Pancreas (tissue), 10 donors: ENCODE measurements at regions not wholly inside any gene's neighbourhood (a gene's known extent, or its start where the extent isn't known, plus 50 kb on each side); places are given as distances from the start of the nearest gene placed in this dataset.

Experiments
- ATAC-seq, 4 donors: fragments of 200-7000 bp; cut with Tn5 transposase; one replicate each; pipeline versions ENCODE4 v1.8.0 to v1.9.1; 2020; ENCODE audit warnings: mild to moderate bottlenecking in 4 of 4, moderate library complexity in 4 of 4
- DNase-seq, 6 donors: peaks; one replicate each; pipeline ENCODE4 v3.0.0-alpha.2; 2020
- FAIRE-seq: peaks from 2 replicates; lab custom pipeline; 2012; peaks lifted over from hg19 to GRCh38; lab: Jason Lieb, UNC
- H3K27ac ChIP-seq, 4 donors: fragments of 200-600 bp; sonication (generic); 1 replicate in 3 of 4; 2 replicates in 1 of 4; pipeline versions ENCODE4 v1.5.0 to v1.8.0; 2020
- H3K27me3 ChIP-seq, 4 donors: fragments of 200-600 bp; one replicate each; pipeline ENCODE4 v1.8.0; 2021
- H3K36me3 ChIP-seq, 3 donors: fragments of 200-600 bp; sonication (generic) in 1 of 3; one replicate each; pipeline versions ENCODE4 v1.5.0 to v1.8.0; 2020 to 2021
- H3K4me1 ChIP-seq, 3 donors: fragments of 200-600 bp; one replicate each; pipeline ENCODE4 v1.8.0; 2021
- H3K4me3 ChIP-seq, 4 donors: fragments of 200-600 bp; sonication (generic) in 2 of 4; one replicate each; pipeline versions ENCODE4 v1.5.0 to v1.8.0; 2020 to 2021
- H3K9me3 ChIP-seq, 4 donors: fragments of 200-600 bp; one replicate each; pipeline ENCODE4 v1.8.0; 2021
- CTCF ChIP-seq, 4 donors: fragments of 200-600 bp; sonication (generic) in 3 of 4; IDR thresholded peaks; one replicate each; pipeline versions ENCODE4 v1.5.0 to v1.8.0; 2021; ENCODE audit warnings: antibody characterized with exemption in 4 of 4
- WGBS, 2 donors: extraction: QIAGEN DNeasy Blood & Tissue Kit; methylation state at CpG; one replicate each; pipeline ENCODE4 v1.1.7; 2013; 5-methylcytosine and 5-hydroxymethylcytosine counted together
- intact Hi-C, 3 donors: fragments of 100-400 bp; cut with DNase I; formaldehyde crosslinking; loops; one replicate each; pipeline versions ENCODE4 v1.11.1 to v1.14.2; 2022
- donor health status: healthy with polysubstance abuse.
- donor health status: DM: no; HTN: no; CAD: no; lungs with moderate emphysema.
- donor health status: DM: no; HTN: no; CAD: no.
- donor health status: control.
- donor health status: control.
- donor health status: Bipolar disorder and iron deficiency.
- donor health status: DM: yes; HTN: yes; CAD: no.
- donor health status: DM: no; HTN: no; CAD: no.
- donor health status: DM: no; HTN: no; CAD: no.
- donor health status: DM: yes; HTN: yes; CAD: no.

- no peak overlapping the region for H3K4me3 ChIP-seq
- no peaks in the 10 kb centered on the region for H3K4me1 ChIP-seq
- FAIRE-seq (no peak), ATAC-seq (peak in 1 of 4 donors; percentile 17), DNase-seq (no peak)
- H3K27me3 ChIP-seq = no peaks in the 10 kb centered on the region
- no peak overlapping the region for H3K27ac ChIP-seq
- 78 to 88% methylated on average over 7 of the region's 7 CpGs for WGBS, 2 donors
- no peak for TF ChIP-seq CTCF (IDR thresholded peaks at IDR 0.05)
- intact Hi-C loops = no loop called here
- H3K9me3 ChIP-seq = no peaks in the 10 kb centered on the region
- no peaks in the 10 kb centered on the region for H3K36me3 ChIP-seq
These were observed 297.6 kb upstream of the C2CD4B start for GRCh38 chr15:62462721-62463120.

GRCh38 chr15:62464705-62465104, 299.6 kb upstream of the C2CD4B start:
- no peak for DNase-seq
- no peak for TF ChIP-seq CTCF (IDR thresholded peaks at IDR 0.05)
- Histone ChIP-seq H3K27ac (no peak overlapping the region), H3K36me3 (no peaks in the 10 kb centered on the region), H3K27me3 (no peaks in the 10 kb centered on the region), H3K4me3 (no peak overlapping the region), H3K9me3 (no peaks in the 10 kb centered on the region), H3K4me1 (no peaks in the 10 kb centered on the region)
- ATAC-seq = no peak
- intact Hi-C loops = no loop called here
- 61 to 69% methylated on average over 5 of the region's 5 CpGs for WGBS, 2 donors
- no peak for FAIRE-seq

GRCh38 chr15:62465173-62465572, 300.1 kb upstream of the C2CD4B start:
- 85 to 90% methylated on average over 12 of the region's 12 CpGs for WGBS, 2 donors
- no peak for DNase-seq
- Histone ChIP-seq H3K4me3 (no peak overlapping the region), H3K4me1 (no peaks in the 10 kb centered on the region), H3K27ac (no peak overlapping the region), H3K27me3 (no peaks in the 10 kb centered on the region), H3K9me3 (no peaks in the 10 kb centered on the region), H3K36me3 (no peaks in the 10 kb centered on the region)
- FAIRE-seq = no peak
- TF ChIP-seq CTCF (IDR thresholded peaks at IDR 0.05) = no peak
- ATAC-seq = no peak
- intact Hi-C loops = no loop called here

GRCh38 chr15:62469478-62469873, 304.4 kb upstream of the C2CD4B start:
- no peak overlapping the region for H3K27ac ChIP-seq
- DNase-seq (no peak), FAIRE-seq (no peak), ATAC-seq (peak in 1 of 4 donors; percentile 36)
- no peaks in the 10 kb centered on the region for H3K27me3 ChIP-seq
- no peak for TF ChIP-seq CTCF (IDR thresholded peaks at IDR 0.05)
- intact Hi-C loops = no loop called here
- no peak overlapping the region for H3K4me3 ChIP-seq
- H3K36me3 ChIP-seq = no peaks in the 10 kb centered on the region
- H3K9me3 ChIP-seq = no peaks in the 10 kb centered on the region
- H3K4me1 ChIP-seq = no peaks in the 10 kb centered on the region

GRCh38 chr15:62469874-62470688, 305.0 kb upstream of the C2CD4B start:
- H3K27ac ChIP-seq = no peak overlapping the region
- FAIRE-seq (no peak), DNase-seq (peak in 1 of 6 donors; percentile 16), ATAC-seq (peak in 3 of 4 donors; percentile 39 to 51 (median 45))
- H3K9me3 ChIP-seq = no peaks in the 10 kb centered on the region
- 73 to 79% methylated on average over 11 of the region's 11 CpGs for WGBS, 2 donors
- H3K27me3 ChIP-seq = no peaks in the 10 kb centered on the region
- H3K4me1 ChIP-seq = no peaks in the 10 kb centered on the region
- no peaks in the 10 kb centered on the region for H3K36me3 ChIP-seq
- TF ChIP-seq CTCF (IDR thresholded peaks at IDR 0.05) = no peak
- intact Hi-C loops = no loop called here
- no peak overlapping the region for H3K4me3 ChIP-seq
